Vagina (tissue), 2 donors: ENCODE measurements at regions not wholly inside any gene's neighbourhood (a gene's known extent, or its start where the extent isn't known, plus 50 kb on each side); places are given as distances from the start of the nearest gene placed in this dataset.

Experiments used
- DNase-seq, 2 donors: peaks; one replicate each; pipeline ENCODE4 v3.0.0-alpha.2; 2017; ENCODE audit errors: extremely low spot score in 2 of 2
- H3K27ac ChIP-seq: fragments of 200-600 bp; sonication (generic); one replicate; pipeline ENCODE4 v1.5.1; 2019
- H3K27me3 ChIP-seq: fragments of 200-600 bp; sonication (generic); one replicate; pipeline ENCODE4 v1.5.1; 2019
- H3K36me3 ChIP-seq, 2 donors: fragments of 200-600 bp; sonication (generic); one replicate each; pipeline ENCODE4 v1.5.1; 2017 to 2019
- H3K4me1 ChIP-seq: fragments of 200-600 bp; sonication (generic); one replicate; pipeline ENCODE4 v1.5.1; 2019
- H3K4me3 ChIP-seq, 2 donors: fragments of 200-600 bp; sonication (generic); 1 replicate in 1 of 2; 2 replicates in 1 of 2; pipeline ENCODE4 v1.5.1; 2016 to 2019
- H3K9me3 ChIP-seq: fragments of 200-600 bp; sonication (generic); one replicate; pipeline ENCODE4 v1.5.1; 2019
- CTCF ChIP-seq, 3 experiments: fragments of 450-650 bp in 2 of 3; fragments of 200-600 bp in 1 of 3; sonication (generic) in 1 of 3; IDR thresholded peaks; one replicate each; pipeline ENCODE4 v1.5.1; 2017 to 2019; ENCODE audit warnings: antibody characterized with exemption in 3 of 3, mild to moderate bottlenecking in 2 of 3, moderate library complexity in 2 of 3
- POLR2A ChIP-seq, 2 donors: fragments of 450-650 bp; IDR thresholded peaks; one replicate each; pipeline ENCODE4 v1.6.1; 2017; ENCODE audit warnings: antibody characterized with exemption in 2 of 2, mild to moderate bottlenecking in 2 of 2, moderate library complexity in 2 of 2
- POLR2AphosphoS5 ChIP-seq, 2 donors: sonication (generic); formaldehyde crosslinking; IDR thresholded peaks; one replicate each; pipeline ENCODE4 v1.9.0; 2017; ENCODE audit warnings: antibody characterized with exemption in 2 of 2, mild to moderate bottlenecking in 2 of 2, low read depth in 1 of 2; ENCODE audit not compliant: insufficient read depth in 1 of 2
- intact Hi-C: fragments of 100-400 bp; cut with DNase I; formaldehyde crosslinking; loops from one replicate; pipeline ENCODE4 v1.15.1; 2023

GRCh38 chr12:107368586-107368985, 275.2 kb upstream of the CRY1 start:
- Histone ChIP-seq H3K4me3 (no peak overlapping the region), H3K4me1 (peaks cover 15% of the 10 kb centered on the region), H3K27ac (no peak overlapping the region), H3K27me3 (no peaks in the 10 kb centered on the region), H3K36me3 (no peaks in the 10 kb centered on the region), H3K9me3 (no peaks in the 10 kb centered on the region)
- DNase-seq: no peak
- intact Hi-C loops: no loop called here
- TF ChIP-seq POLR2A (IDR thresholded peaks at IDR 0.05): no peak
- TF ChIP-seq CTCF (IDR thresholded peaks at IDR 0.05): no peak
- no peak for TF ChIP-seq POLR2AphosphoS5 (IDR thresholded peaks at IDR 0.05; ENCODE audit: insufficient read depth in 1 of 2, low read depth in 1 of 2)

- intact Hi-C loops: no loop called here
- DNase-seq: no peak
- Histone ChIP-seq H3K36me3 (no peaks in the 10 kb centered on the region), H3K27ac (no peak overlapping the region), H3K27me3 (no peaks in the 10 kb centered on the region), H3K4me1 (peaks cover 19% of the 10 kb centered on the region), H3K4me3 (no peak overlapping the region), H3K9me3 (no peaks in the 10 kb centered on the region)
- TF ChIP-seq CTCF (IDR thresholded peaks at IDR 0.05) (no peak), POLR2AphosphoS5 (IDR thresholded peaks at IDR 0.05; ENCODE audit: insufficient read depth in 1 of 2, low read depth in 1 of 2) (no peak), POLR2A (IDR thresholded peaks at IDR 0.05) (no peak)
These were observed 275.7 kb upstream of the CRY1 start for GRCh38 chr12:107369006-107369405.

- H3K36me3 ChIP-seq: no peaks in the 10 kb centered on the region
- H3K27me3 ChIP-seq: no peaks in the 10 kb centered on the region
- H3K4me1 ChIP-seq: peaks cover 23% of the 10 kb centered on the region
- intact Hi-C loops: no loop called here
- no peak overlapping the region for H3K27ac ChIP-seq
- TF ChIP-seq POLR2AphosphoS5 (IDR thresholded peaks at IDR 0.05; ENCODE audit: insufficient read depth in 1 of 2, low read depth in 1 of 2): no peak
- TF ChIP-seq POLR2A (IDR thresholded peaks at IDR 0.05): no peak
- no peak for TF ChIP-seq CTCF (IDR thresholded peaks at IDR 0.05)
- H3K4me3 ChIP-seq: no peak overlapping the region
- DNase-seq: no peak
- H3K9me3 ChIP-seq: no peaks in the 10 kb centered on the region
These were observed 276.3 kb upstream of the CRY1 start for GRCh38 chr12:107369679-107370078.

GRCh38 chr12:107372229-107372658, 278.9 kb upstream of the CRY1 start:
- peaks cover 23% of the 10 kb centered on the region for H3K4me1 ChIP-seq
- H3K9me3 ChIP-seq: no peaks in the 10 kb centered on the region
- intact Hi-C loops: no loop called here
- H3K4me3 ChIP-seq: no peak overlapping the region
- no peaks in the 10 kb centered on the region for H3K36me3 ChIP-seq
- no peak for DNase-seq
- TF ChIP-seq CTCF (IDR thresholded peaks at IDR 0.05) (no peak), POLR2AphosphoS5 (IDR thresholded peaks at IDR 0.05; ENCODE audit: insufficient read depth in 1 of 2, low read depth in 1 of 2) (no peak), POLR2A (IDR thresholded peaks at IDR 0.05) (no peak)
- no peak overlapping the region for H3K27ac ChIP-seq
- no peaks in the 10 kb centered on the region for H3K27me3 ChIP-seq

DNA sequence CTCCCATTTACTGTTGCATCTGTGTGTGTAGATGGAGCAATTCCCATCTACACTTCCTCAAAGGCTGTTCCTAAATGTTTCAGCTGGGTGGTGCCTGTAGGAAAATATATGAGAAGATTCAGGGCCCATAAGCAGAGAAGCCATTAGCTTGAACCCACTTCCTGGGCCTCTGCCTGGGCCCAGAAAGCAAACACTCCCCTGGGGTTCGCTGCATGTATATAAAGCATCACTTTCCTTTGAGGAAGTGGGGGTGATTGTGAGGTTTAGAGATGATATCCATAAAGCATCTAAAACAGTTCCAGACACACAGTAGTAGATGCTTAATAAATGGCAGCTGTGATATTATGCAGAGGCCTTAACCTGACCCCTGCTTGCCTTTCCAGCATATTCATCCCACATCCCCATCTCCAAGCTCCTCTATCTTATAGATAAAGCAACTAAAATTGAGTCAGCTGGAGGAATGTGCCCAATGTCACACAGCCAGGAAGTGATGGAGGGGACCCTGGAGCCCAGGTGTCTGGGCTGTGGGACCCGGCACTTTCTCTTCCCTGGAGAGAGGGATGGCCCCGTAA, 280.0 kb upstream of the CRY1 start:
- no peaks in the 10 kb centered on the region for H3K27me3 ChIP-seq
- intact Hi-C loops: no loop called here
- no peaks in the 10 kb centered on the region for H3K36me3 ChIP-seq
- H3K4me1 ChIP-seq: peaks cover 23% of the 10 kb centered on the region
- H3K27ac ChIP-seq: no peak overlapping the region
- no peak for DNase-seq
- no peaks in the 10 kb centered on the region for H3K9me3 ChIP-seq
- TF ChIP-seq CTCF (IDR thresholded peaks at IDR 0.05) (no peak), POLR2A (IDR thresholded peaks at IDR 0.05) (no peak), POLR2AphosphoS5 (IDR thresholded peaks at IDR 0.05; ENCODE audit: insufficient read depth in 1 of 2, low read depth in 1 of 2) (no peak)
- H3K4me3 ChIP-seq: no peak overlapping the region
